HTR-8/SVneo (cell line): ENCODE measurements at regions not wholly inside any gene's neighbourhood (a gene's known extent, or its start where the extent isn't known, plus 50 kb on each side); places are given as distances from the start of the nearest gene placed in this dataset.
"Not testable (repeated sequence)": the region's sequence is repeated elsewhere in the genome, so short reads cannot be mapped to it uniquely, and the experiment has no call there.

ENCODE experiments used
- DNase-seq: peaks from one replicate; pipeline ENCODE4 v3.0.0; 2011; ENCODE audit warnings: low spot score, mixed read lengths; ENCODE audit not compliant: insufficient read length
- FAIRE-seq: peaks from 2 replicates; lab custom pipeline; 2011; peaks lifted over from hg19 to GRCh38; lab: Jason Lieb, UNC

- DNase-seq = no peak
Measured at GRCh38 chr6:14287707-14288106, 170.1 kb downstream of the CD83 start.

DNA sequence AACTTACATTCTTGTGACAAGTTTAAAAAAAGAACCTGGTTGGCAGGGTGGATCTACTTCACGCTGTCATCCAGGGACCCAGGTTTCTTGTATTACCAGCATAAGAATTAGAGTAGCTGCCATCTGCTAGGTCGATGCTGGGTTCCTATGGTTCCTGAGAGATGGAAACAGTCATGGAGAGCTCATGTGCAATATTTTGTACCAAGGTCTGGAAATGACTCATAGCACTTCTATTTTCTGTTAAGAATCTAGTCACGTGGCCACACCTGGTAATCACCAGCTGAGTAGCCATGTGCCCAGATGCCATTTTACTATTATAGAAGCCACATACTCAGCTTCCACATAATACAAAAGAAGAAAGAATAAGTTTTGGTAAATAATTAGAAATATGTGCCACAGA lies 171.3 kb downstream of the CD83 start:
- DNase-seq (no peak), FAIRE-seq (no peak)

More at GRCh38 chr6:14287707-14288106, 170.1 kb downstream of the CD83 start:
- peak; percentile 4 for FAIRE-seq

GRCh38 chr6:14290041-14290771 lies 172.6 kb downstream of the CD83 start:
- no peak for FAIRE-seq
- no peak for DNase-seq

GRCh38 chr6:14290772-14291330 lies 173.3 kb downstream of the CD83 start:
- FAIRE-seq (no peak), DNase-seq (no peak)

GRCh38 chr6:14291331-14291730 lies 173.8 kb downstream of the CD83 start:
- DNase-seq (no peak), FAIRE-seq (no peak)

GRCh38 chr6:14292119-14292518 lies 174.5 kb downstream of the CD83 start:
- no peak for FAIRE-seq

GRCh38 chr6:14294270-14294951 lies 176.8 kb downstream of the CD83 start:
- FAIRE-seq = no peak

More at GRCh38 chr6:14292119-14292518, 174.5 kb downstream of the CD83 start:
- DNase-seq = no peak

GRCh38 chr6:14296698-14297097 lies 179.1 kb downstream of the CD83 start:
- DNase-seq, FAIRE-seq: not testable (repeated sequence)

More at GRCh38 chr6:14294270-14294951, 176.8 kb downstream of the CD83 start:
- DNase-seq = no peak

GRCh38 chr6:14297118-14297517 lies 179.5 kb downstream of the CD83 start:
- not testable (repeated sequence) for DNase-seq, FAIRE-seq

DNA sequence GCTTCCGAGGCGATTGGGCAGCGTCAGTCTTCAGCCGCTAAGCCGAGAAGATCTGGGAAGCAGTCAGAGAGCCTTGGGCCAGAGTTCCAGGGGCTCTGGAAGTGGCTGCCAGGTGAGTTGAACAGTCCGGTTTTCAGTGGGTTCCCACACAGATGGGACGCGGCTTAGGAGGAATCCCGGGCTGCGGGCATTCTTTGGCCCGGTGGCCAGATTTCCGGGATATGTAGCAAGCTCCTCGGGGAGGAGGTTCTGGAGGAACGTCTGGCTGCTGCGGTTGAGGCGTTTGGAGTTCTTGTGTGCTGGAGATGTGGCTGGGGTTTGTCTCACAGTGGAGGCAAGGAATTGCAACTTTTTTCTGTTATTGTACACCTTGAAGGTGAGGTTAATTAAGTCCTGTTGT lies 182.6 kb downstream of the CD83 start:
- DNase-seq, FAIRE-seq: not testable (repeated sequence)

DNA sequence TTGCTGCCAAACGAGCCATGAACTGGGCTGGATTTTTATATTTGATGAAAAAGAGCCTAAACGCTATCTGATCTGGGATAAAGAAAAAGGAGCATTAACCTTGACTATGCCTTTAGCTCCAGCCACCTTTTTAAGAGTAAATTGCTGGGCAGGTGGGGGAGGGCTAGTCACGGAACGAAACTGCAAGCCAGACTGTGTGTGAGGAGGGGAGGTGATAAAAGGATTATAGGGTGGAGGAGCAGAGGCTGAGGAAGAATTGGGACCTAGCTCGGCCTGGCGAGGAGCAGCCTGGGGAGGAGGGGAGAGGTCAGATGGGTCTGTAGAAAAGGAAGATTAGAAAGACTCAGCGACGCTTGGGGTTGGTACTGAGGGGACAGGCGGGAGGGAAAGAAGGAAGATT lies 183.1 kb downstream of the CD83 start:
- not testable (repeated sequence) for DNase-seq, FAIRE-seq

DNA sequence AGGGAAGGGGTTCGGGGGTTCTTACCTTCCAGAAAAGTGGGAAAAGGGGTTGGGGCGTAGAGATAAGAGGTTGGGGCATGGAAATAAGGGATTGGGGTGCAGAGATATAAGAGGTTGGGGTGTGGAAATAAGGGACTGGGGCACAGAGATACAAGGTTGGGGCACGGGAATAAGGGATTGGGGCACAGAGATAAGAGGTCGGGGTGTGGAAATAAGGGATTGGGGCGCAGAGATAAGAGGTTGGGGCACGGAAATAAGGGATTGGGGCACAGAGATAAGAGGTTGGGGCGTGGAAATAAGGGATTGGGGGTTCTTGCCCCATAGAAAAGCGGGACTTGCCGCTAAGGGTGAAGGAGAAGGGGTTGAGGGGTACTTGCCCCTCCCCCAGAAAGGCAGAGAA lies 183.9 kb downstream of the CD83 start:
- FAIRE-seq, DNase-seq: not testable (repeated sequence)

DNA sequence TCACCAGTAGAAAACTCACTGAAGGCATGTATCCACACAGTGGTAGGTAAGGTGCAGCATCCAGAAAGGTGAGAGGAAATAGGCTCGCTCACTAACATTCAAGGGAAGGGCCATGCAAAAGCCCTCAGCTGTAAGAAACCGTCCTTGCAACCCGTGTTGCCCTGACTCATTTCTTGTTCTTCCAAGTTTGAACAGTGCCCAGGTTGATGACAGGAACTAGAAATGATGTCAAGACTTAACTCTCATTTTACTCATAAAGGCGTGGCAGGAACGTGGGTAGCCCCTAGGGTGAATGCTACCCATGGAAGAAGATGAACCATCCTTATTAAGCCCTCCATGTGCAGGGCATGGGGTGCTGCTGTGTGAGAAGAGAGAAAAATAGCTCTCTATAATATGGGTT lies 187.6 kb downstream of the CD83 start:
- DNase-seq (no peak), FAIRE-seq (no peak)

GRCh38 chr6:14305624-14306023 lies 188.1 kb downstream of the CD83 start:
- DNase-seq (no peak), FAIRE-seq (no peak)

- DNase-seq (no peak), FAIRE-seq (no peak)
Measured at GRCh38 chr6:14306151-14306906, 188.8 kb downstream of the CD83 start.

GRCh38 chr6:14309516-14309915 lies 191.9 kb downstream of the CD83 start:
- DNase-seq = no peak
- no peak for FAIRE-seq

- FAIRE-seq (no peak), DNase-seq (no peak)
Measured at GRCh38 chr6:14309951-14310445, 192.4 kb downstream of the CD83 start.

- FAIRE-seq = no peak
- DNase-seq = no peak
Measured at GRCh38 chr6:14310960-14311359, 193.4 kb downstream of the CD83 start.

DNA sequence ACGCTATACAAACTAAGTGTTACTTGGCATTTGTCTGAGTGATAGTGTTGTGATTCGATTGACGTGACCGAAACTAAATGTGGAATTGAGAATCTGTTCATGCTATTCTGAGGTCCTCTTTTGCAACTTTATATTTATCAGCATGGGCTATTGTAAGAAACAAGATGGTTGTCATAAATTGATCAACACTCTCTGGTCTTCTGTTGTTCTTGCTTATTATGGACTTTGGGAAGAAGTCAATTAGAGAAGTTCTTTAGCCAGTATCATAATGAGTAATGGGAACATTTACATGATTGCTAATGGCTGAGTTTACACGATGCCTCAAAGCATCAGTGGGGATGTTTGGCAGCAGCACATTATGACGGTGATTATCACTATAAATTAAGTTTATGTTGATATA lies 195.0 kb downstream of the CD83 start:
- DNase-seq (no peak), FAIRE-seq (no peak)

GRCh38 chr6:14313248-14313647 lies 195.7 kb downstream of the CD83 start:
- FAIRE-seq (no peak), DNase-seq (no peak)
